Tibial artery (tissue), 4 donors: ENCODE measurements at regions not wholly inside any gene's neighbourhood (a gene's known extent, or its start where the extent isn't known, plus 50 kb on each side); places are given as distances from the start of the nearest gene placed in this dataset.

Experiments used
- DNase-seq, 2 donors: peaks; one replicate each; pipeline ENCODE4 v3.0.0-alpha.2; 2019
- H3K27ac ChIP-seq, 2 donors: fragments of 200-600 bp; sonication (generic) in 1 of 2; 1 replicate in 1 of 2; 2 replicates in 1 of 2; pipeline ENCODE4 v1.5.1; 2018 to 2019; ENCODE audit warnings: mild to moderate bottlenecking in 1 of 2
- H3K27me3 ChIP-seq, 2 donors: fragments of 200-600 bp; sonication (generic) in 1 of 2; one replicate each; pipeline versions ENCODE4 v1.5.1 to v1.6.0; 2016 to 2019
- H3K36me3 ChIP-seq, 3 donors: fragments of 200-600 bp; sonication (generic) in 2 of 3; one replicate each; pipeline ENCODE4 v1.5.1; 2016 to 2019; ENCODE audit warnings: mild to moderate bottlenecking in 2 of 3
- H3K4me1 ChIP-seq, 4 donors: fragments of 200-600 bp; sonication (generic) in 2 of 4; 1 replicate in 3 of 4; 2 replicates in 1 of 4; pipeline ENCODE4 v1.5.1; 2016 to 2019
- H3K4me3 ChIP-seq, 2 donors: fragments of 200-600 bp; sonication (generic) in 1 of 2; 1 replicate in 1 of 2; 2 replicates in 1 of 2; pipeline ENCODE4 v1.5.1; 2018 to 2019; ENCODE audit warnings: mild to moderate bottlenecking in 2 of 2
- H3K9me3 ChIP-seq, 3 donors: fragments of 200-600 bp; sonication (generic) in 1 of 3; one replicate each; pipeline ENCODE4 v1.5.1; 2016 to 2019
- CTCF ChIP-seq, 2 experiments: fragments of 200-600 bp in 1 of 2; fragments of 450-650 bp in 1 of 2; IDR thresholded peaks; one replicate each; pipeline ENCODE4 v1.5.1; 2017 to 2019; ENCODE audit warnings: antibody characterized with exemption in 2 of 2, mild to moderate bottlenecking in 1 of 2, moderate library complexity in 1 of 2
- intact Hi-C: fragments of 100-400 bp; cut with DNase I; formaldehyde crosslinking; loops from one replicate; pipeline ENCODE4 v1.15.0; 2023; ENCODE audit warnings: low total_unique reads

- Histone ChIP-seq H3K36me3 (no peaks in the 10 kb centered on the region), H3K4me1 (no peaks in the 10 kb centered on the region), H3K27ac (no peak overlapping the region), H3K9me3 (no peaks in the 10 kb centered on the region), H3K27me3 (no peaks in the 10 kb centered on the region), H3K4me3 (no peak overlapping the region)
- DNase-seq: no peak
- intact Hi-C loops: no loop called here
- no peak for TF ChIP-seq CTCF (IDR thresholded peaks at IDR 0.05)
These were observed 229.0 kb upstream of the ZC3H12C start for GRCh38 chr11:109864151-109864661.

DNA sequence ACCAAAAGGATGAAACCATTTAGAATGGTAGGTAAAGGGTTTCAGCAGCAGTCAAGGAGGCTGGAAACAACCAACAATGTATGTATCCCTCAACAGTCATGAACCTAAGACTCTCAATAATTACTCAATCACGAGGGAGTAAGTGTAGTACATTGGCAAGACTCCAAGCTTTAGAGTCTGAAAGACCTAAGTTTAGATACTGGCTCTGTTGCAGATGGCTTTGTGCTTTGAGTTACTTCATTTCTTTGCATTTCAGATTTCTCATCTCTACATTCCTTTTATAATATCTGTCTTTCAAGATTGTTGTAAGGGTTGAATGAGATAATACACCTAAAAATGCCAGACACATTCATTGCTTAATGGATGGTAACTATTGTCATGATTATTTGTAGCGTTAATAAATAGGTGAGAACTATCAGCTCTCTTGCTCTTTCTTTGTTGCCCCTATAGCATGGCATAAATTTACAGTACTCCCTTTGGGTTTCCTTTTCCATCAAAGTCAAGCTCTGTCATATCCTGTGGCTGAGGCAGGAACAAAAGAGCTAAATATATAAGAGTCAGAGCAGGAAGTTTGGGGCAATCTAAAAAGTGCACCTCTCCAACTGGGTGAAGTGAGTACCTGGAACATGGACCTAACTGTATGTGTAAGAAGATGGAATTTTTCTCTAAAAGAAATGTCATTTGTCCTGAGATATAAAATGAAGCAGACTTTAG, 228.2 kb upstream of the ZC3H12C start:
- no peak for TF ChIP-seq CTCF (IDR thresholded peaks at IDR 0.05)
- H3K4me1 ChIP-seq: no peaks in the 10 kb centered on the region
- DNase-seq: no peak
- no peaks in the 10 kb centered on the region for H3K36me3 ChIP-seq
- intact Hi-C loops: no loop called here
- H3K9me3 ChIP-seq: no peaks in the 10 kb centered on the region
- no peaks in the 10 kb centered on the region for H3K27me3 ChIP-seq
- H3K27ac ChIP-seq: no peak overlapping the region
- H3K4me3 ChIP-seq: no peak overlapping the region

- Histone ChIP-seq H3K4me1 (no peaks in the 10 kb centered on the region), H3K4me3 (no peak overlapping the region), H3K27me3 (no peaks in the 10 kb centered on the region), H3K27ac (no peak overlapping the region), H3K9me3 (no peaks in the 10 kb centered on the region), H3K36me3 (no peaks in the 10 kb centered on the region)
- intact Hi-C loops: no loop called here
- no peak for DNase-seq
- TF ChIP-seq CTCF (IDR thresholded peaks at IDR 0.05): no peak
These were observed 227.5 kb upstream of the ZC3H12C start for GRCh38 chr11:109865548-109866186.

DNA sequence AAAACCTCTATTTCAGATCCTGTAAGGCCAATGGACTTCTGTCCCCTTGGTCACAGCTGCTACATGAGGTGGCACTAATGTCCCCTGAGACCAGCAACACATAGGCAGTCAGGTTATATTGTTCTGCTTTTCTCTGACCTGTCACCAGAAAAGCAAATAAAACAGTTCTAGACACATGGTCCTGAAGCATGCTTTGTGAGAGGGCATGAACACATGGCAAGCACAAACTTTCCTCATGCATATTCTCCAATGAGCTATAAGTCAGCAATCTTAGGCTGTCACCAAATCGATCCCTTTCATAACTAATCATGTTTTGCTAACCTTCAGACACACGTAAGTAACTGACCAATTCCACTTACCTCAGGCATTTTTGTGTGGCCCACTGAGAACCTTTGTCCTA, 225.4 kb upstream of the ZC3H12C start:
- no peaks in the 10 kb centered on the region for H3K9me3 ChIP-seq
- no peaks in the 10 kb centered on the region for H3K27me3 ChIP-seq
- no peaks in the 10 kb centered on the region for H3K4me1 ChIP-seq
- intact Hi-C loops: no loop called here
- no peak for TF ChIP-seq CTCF (IDR thresholded peaks at IDR 0.05)
- H3K4me3 ChIP-seq: no peak overlapping the region
- no peaks in the 10 kb centered on the region for H3K36me3 ChIP-seq
- DNase-seq: no peak
- no peak overlapping the region for H3K27ac ChIP-seq

GRCh38 chr11:109869536-109869935, 223.7 kb upstream of the ZC3H12C start:
- no peaks in the 10 kb centered on the region for H3K36me3 ChIP-seq
- no peaks in the 10 kb centered on the region for H3K4me1 ChIP-seq
- no peak overlapping the region for H3K27ac ChIP-seq
- intact Hi-C loops: no loop called here
- no peak overlapping the region for H3K4me3 ChIP-seq
- no peak for DNase-seq
- TF ChIP-seq CTCF (IDR thresholded peaks at IDR 0.05): no peak
- H3K9me3 ChIP-seq: no peaks in the 10 kb centered on the region
- H3K27me3 ChIP-seq: no peaks in the 10 kb centered on the region
